ENCODE measurements at regions not wholly inside any gene's neighbourhood (a gene's known extent, or its start where the extent isn't known, plus 50 kb on each side); places are given as distances from the start of the nearest gene placed in this dataset.

GRCh38 chr9:105053209-105053652, 125.3 kb upstream of the ABCA1 start:
- Mint-ChIP-seq H3K4me1 (peaks cover 37% of the 10 kb centered on the region), H3K27me3 (ENCODE audit: low read depth in 3 of 3) (peaks cover 0 to 7% (median 0%) of the 10 kb centered on the region in 3 donors), H3K27ac (peak overlapping the region; percentile 93 to 99 (median 97)), H3K9me3 (no peaks in the 10 kb centered on the region), H3K4me3 (peak overlapping the region in 1 of 2 donors; percentile 77), H3K36me3 (peaks cover 2 to 4% of the 10 kb centered on the region in 2 donors)
- no peak overlapping the region for H3K4me3 ChIP-seq (replicated peaks in 1 of 3; ENCODE audit: low read depth in 2 of 3, low read length in 3 of 3)
- TF ChIP-seq CTCF (IDR thresholded peaks at IDR 0.05) = no peak
- H3K27me3 ChIP-seq (ENCODE audit: control insufficient read depth in 2 of 2, insufficient read depth in 2 of 2, low read length in 2 of 2) = no peaks in the 10 kb centered on the region
- H2AFZ ChIP-seq (ENCODE audit: insufficient read depth, low read depth, low read length, poor library complexity, severe bottlenecking) = no peak overlapping the region
- H3K79me2 ChIP-seq (ENCODE audit: insufficient read depth, low read length) = no peaks in the 10 kb centered on the region
- no peaks in the 10 kb centered on the region for H4K20me1 ChIP-seq (ENCODE audit: insufficient read depth, low read length)
- H3K36me3 ChIP-seq (replicated peaks in 1 of 2; ENCODE audit: control insufficient read depth in 1 of 2, insufficient read depth in 2 of 2, low read length in 2 of 2) = no peaks in the 10 kb centered on the region
- WGBS (ENCODE audit: insufficient coverage) = 0% methylated on average over 1 of the region's 4 CpGs
- intact Hi-C loops (cut with micrococcal nuclease) = loop anchor here (5.0 to 10.0 kb wide), 6 partner anchors 46 to 268 kb away; partner anchors contain the start of gene ABCA1 (in 1 of the 2)
- DNase-seq = peak; percentile 97 to 99 (median 99)
- H3K9me3 ChIP-seq (replicated peaks in 1 of 2; ENCODE audit: control insufficient read depth in 1 of 2, insufficient read depth in 1 of 2, low read length in 2 of 2) = no peaks in the 10 kb centered on the region
- H3K9ac ChIP-seq (ENCODE audit: insufficient read depth, low read length, poor library complexity, severe bottlenecking) = peak overlapping the region; percentile 78
- H3K4me2 ChIP-seq (replicated peaks; ENCODE audit: extremely low read depth, low read length, poor library complexity, severe bottlenecking) = peak overlapping the region; percentile 2
- peak overlapping the region; percentile 90 to 99 for H3K27ac ChIP-seq (ENCODE audit: low read depth in 1 of 2, low read length in 2 of 2)
- peaks cover 32 to 34% of the 10 kb centered on the region in 2 donors for H3K4me1 ChIP-seq (ENCODE audit: control insufficient read depth in 1 of 2, insufficient read depth in 2 of 2, low read length in 2 of 2)

- H3K4me2 ChIP-seq (replicated peaks; ENCODE audit: extremely low read depth, low read length, poor library complexity, severe bottlenecking) = no peak overlapping the region
- H3K27ac Mint-ChIP-seq = peak overlapping the region; percentile 93 to 99 (median 97)
Measured at GRCh38 chr9:105054491-105054890, 126.5 kb upstream of the ABCA1 start.

More at GRCh38 chr9:105054491-105054890, 126.5 kb upstream of the ABCA1 start:
- TF ChIP-seq CTCF (IDR thresholded peaks at IDR 0.05) = no peak
- WGBS (ENCODE audit: insufficient coverage) = 64% methylated on average over 2 of the region's 3 CpGs
- Mint-ChIP-seq H3K4me3 (no peak overlapping the region), H3K36me3 (peaks cover 2 to 4% of the 10 kb centered on the region in 2 donors), H3K9me3 (no peaks in the 10 kb centered on the region), H3K27me3 (ENCODE audit: low read depth in 3 of 3) (peaks cover 0 to 7% (median 0%) of the 10 kb centered on the region in 3 donors), H3K4me1 (peaks cover 38% of the 10 kb centered on the region)
- Histone ChIP-seq H4K20me1 (ENCODE audit: insufficient read depth, low read length) (no peaks in the 10 kb centered on the region), H3K9me3 (replicated peaks in 1 of 2; ENCODE audit: control insufficient read depth in 1 of 2, insufficient read depth in 1 of 2, low read length in 2 of 2) (no peaks in the 10 kb centered on the region), H3K4me3 (replicated peaks in 1 of 3; ENCODE audit: low read depth in 2 of 3, low read length in 3 of 3) (no peak overlapping the region), H3K79me2 (ENCODE audit: insufficient read depth, low read length) (no peaks in the 10 kb centered on the region), H2AFZ (ENCODE audit: insufficient read depth, low read depth, low read length, poor library complexity, severe bottlenecking) (no peak overlapping the region), H3K27me3 (ENCODE audit: control insufficient read depth in 2 of 2, insufficient read depth in 2 of 2, low read length in 2 of 2) (no peaks in the 10 kb centered on the region), H3K27ac (ENCODE audit: low read depth in 1 of 2, low read length in 2 of 2) (peak overlapping the region in 1 of 2 donors; percentile 99), H3K9ac (ENCODE audit: insufficient read depth, low read length, poor library complexity, severe bottlenecking) (no peak overlapping the region), H3K4me1 (ENCODE audit: control insufficient read depth in 1 of 2, insufficient read depth in 2 of 2, low read length in 2 of 2) (peaks cover 30 to 34% of the 10 kb centered on the region in 2 donors), H3K36me3 (replicated peaks in 1 of 2; ENCODE audit: control insufficient read depth in 1 of 2, insufficient read depth in 2 of 2, low read length in 2 of 2) (no peaks in the 10 kb centered on the region)
- intact Hi-C loops (cut with micrococcal nuclease) = loop anchor here (1.0 to 10.0 kb wide), 7 partner anchors 9 to 270 kb away; partner anchors contain the start of gene ABCA1 (in 1 of the 2)
- DNase-seq = peak in 2 of 3 donors; percentile 47 to 62

All from CD14-positive monocyte (primary cell).